WTC11 (cell line): ENCODE measurements at regions not wholly inside any gene's neighbourhood (a gene's known extent, or its start where the extent isn't known, plus 50 kb on each side); places are given as distances from the start of the nearest gene placed in this dataset.

Source experiments
- ATAC-seq: fragments of 200-7000 bp; cut with Tn5 transposase; 2 replicates; pipeline ENCODE4 v1.10.0; 2021; ENCODE audit warnings: mild to moderate bottlenecking, moderate library complexity
- CTCF ChIA-PET: fragments of 300-600 bp; sonication (Branson Sonifier 250); formaldehyde crosslinking; loops from one replicate; lab custom pipeline; 2021; ENCODE audit warnings: antibody characterized with exemption; lab: Charles Lee
- POLR2A ChIA-PET: fragments of 350-600 bp; sonication (Branson Sonifier 250); formaldehyde crosslinking; loops from one replicate; lab custom pipeline; 2021; ENCODE audit warnings: antibody characterized with exemption; lab: Charles Lee
- DNase-seq: peaks from one replicate; pipeline ENCODE4 v3.0.0; 2021; ENCODE audit warnings: low spot score
- H3K27ac Mint-ChIP-seq: 2 replicates; pipeline ENCODE4 v1.8.0; 2021; ENCODE audit warnings: mixed read lengths
- H3K27me3 Mint-ChIP-seq: 2 replicates; pipeline ENCODE4 v1.8.0; 2021; ENCODE audit warnings: low read depth, mild to moderate bottlenecking, moderate library complexity, mixed read lengths
- H3K36me3 Mint-ChIP-seq: 2 replicates; pipeline ENCODE4 v1.8.0; 2021; ENCODE audit warnings: mixed read lengths
- H3K4me1 Mint-ChIP-seq: 2 replicates; pipeline ENCODE4 v1.8.0; 2022; ENCODE audit warnings: mixed read lengths
- H3K4me3 Mint-ChIP-seq: 2 replicates; pipeline ENCODE4 v1.8.0; 2021; ENCODE audit warnings: mild to moderate bottlenecking, moderate library complexity, mixed read lengths
- H3K9me3 Mint-ChIP-seq: 2 replicates; pipeline ENCODE4 v1.8.0; 2021; ENCODE audit warnings: mixed read lengths
- AR ChIP-seq: fragments of 250-450 bp; sonication (Bioruptor Pico); IDR thresholded peaks from 2 replicates; pipeline ENCODE4 v1.9.0; 2021; ENCODE audit warnings: mild to moderate bottlenecking
- ATF6 ChIP-seq: sonication (generic); formaldehyde crosslinking; IDR thresholded peaks from 2 replicates; pipeline ENCODE4 v1.8.1; 2023; ENCODE audit warnings: mild to moderate bottlenecking, missing genetic modification reagents
- CDX4 ChIP-seq: fragments of 250-450 bp; sonication (Bioruptor Pico); IDR thresholded peaks from 2 replicates; pipeline ENCODE4 v1.9.0; 2021; ENCODE audit warnings: moderate library complexity, mild to moderate bottlenecking, inconsistent platforms, borderline replicate concordance
- E2F5 ChIP-seq: sonication (generic); formaldehyde crosslinking; IDR thresholded peaks from 2 replicates; pipeline ENCODE4 v1.8.1; 2022; ENCODE audit warnings: mild to moderate bottlenecking, moderate library complexity, missing genetic modification reagents
- ELF4 ChIP-seq: sonication (generic); formaldehyde crosslinking; IDR thresholded peaks from 2 replicates; pipeline ENCODE4 v1.8.1; 2022; ENCODE audit warnings: low read depth, mild to moderate bottlenecking, moderate library complexity, missing genetic modification reagents
- FOXP4 ChIP-seq: sonication (generic); formaldehyde crosslinking; IDR thresholded peaks from 2 replicates; pipeline ENCODE4 v1.8.0; 2022; ENCODE audit warnings: mild to moderate bottlenecking, missing genetic modification reagents
- IRF1 ChIP-seq: sonication (generic); formaldehyde crosslinking; IDR thresholded peaks from 2 replicates; pipeline ENCODE4 v1.8.0; 2023; ENCODE audit warnings: missing genetic modification reagents
- KAT7 ChIP-seq: sonication (generic); formaldehyde crosslinking; IDR thresholded peaks from 2 replicates; pipeline ENCODE4 v1.8.1; 2023; ENCODE audit warnings: missing genetic modification reagents, mild to moderate bottlenecking, borderline replicate concordance
- MXD4 ChIP-seq: fragments of 250-450 bp; sonication (Bioruptor Pico); IDR thresholded peaks from 2 replicates; pipeline ENCODE4 v1.8.0; 2021; ENCODE audit warnings: mild to moderate bottlenecking, moderate library complexity, borderline replicate concordance
- NR1H2 ChIP-seq: sonication (generic); formaldehyde crosslinking; IDR thresholded peaks from 2 replicates; pipeline ENCODE4 v1.9.0; 2021; ENCODE audit warnings: mild to moderate bottlenecking, moderate library complexity, missing genetic modification reagents
- SMAD4 ChIP-seq: sonication (generic); formaldehyde crosslinking; IDR thresholded peaks from 2 replicates; pipeline ENCODE4 v1.8.0; 2022; ENCODE audit warnings: mild to moderate bottlenecking, missing genetic modification reagents
- TCF7 ChIP-seq: sonication (generic); formaldehyde crosslinking; IDR thresholded peaks from 2 replicates; pipeline ENCODE4 v1.8.0; 2022; ENCODE audit warnings: mild to moderate bottlenecking, low read depth, missing genetic modification reagents, moderate library complexity
- USF2 ChIP-seq: sonication (generic); formaldehyde crosslinking; IDR thresholded peaks from 2 replicates; pipeline ENCODE4 v1.8.1; 2023; ENCODE audit warnings: mild to moderate bottlenecking, missing genetic modification reagents, moderate library complexity
- ZNF232 ChIP-seq: sonication (generic); formaldehyde crosslinking; IDR thresholded peaks from 2 replicates; pipeline ENCODE4 v1.8.0; 2022; ENCODE audit warnings: mild to moderate bottlenecking, missing genetic modification reagents
- ZNF263 ChIP-seq: sonication (generic); formaldehyde crosslinking; IDR thresholded peaks from 2 replicates; pipeline ENCODE4 v1.8.1; 2022; ENCODE audit warnings: low read depth, mild to moderate bottlenecking, moderate library complexity, missing genetic modification reagents
- ZNF416 ChIP-seq: fragments of 250-450 bp; sonication (Bioruptor Pico); IDR thresholded peaks from 2 replicates; pipeline ENCODE4 v1.9.0; 2021; ENCODE audit warnings: mild to moderate bottlenecking, inconsistent platforms
- ZNF423 ChIP-seq: fragments of 250-450 bp; sonication (Bioruptor Pico); IDR thresholded peaks from 2 replicates; pipeline ENCODE4 v2.1.2; 2022; ENCODE audit warnings: mild to moderate bottlenecking, moderate library complexity

GRCh38 chr18:22343613-22344012 is 74.1 kb downstream of the CTAGE1 start:
- TF ChIP-seq TCF7 (CRISPR knock-in tag) (no peak), KAT7 (CRISPR knock-in tag) (no peak), SMAD4 (no peak), CDX4 (CRISPR knock-in tag) (no peak), ATF6 (CRISPR knock-in tag) (no peak), ZNF416 (no peak), MXD4 (CRISPR knock-in tag) (no peak), NR1H2 (CRISPR knock-in tag) (no peak), ZNF263 (CRISPR knock-in tag) (no peak), USF2 (CRISPR knock-in tag) (no peak), ELF4 (no peak), IRF1 (CRISPR knock-in tag) (no peak), E2F5 (CRISPR knock-in tag) (no peak), AR (no peak), ZNF423 (CRISPR knock-in tag) (no peak), ZNF232 (CRISPR knock-in tag) (no peak), FOXP4 (no peak)
- ATAC-seq: no peak
- POLR2A ChIA-PET: no interaction called here
- Mint-ChIP-seq H3K27me3 (peaks cover 45% of the 10 kb centered on the region), H3K36me3 (no peaks in the 10 kb centered on the region), H3K27ac (no peak overlapping the region), H3K4me1 (peaks cover 30% of the 10 kb centered on the region), H3K9me3 (no peaks in the 10 kb centered on the region), H3K4me3 (no peak overlapping the region)
- DNase-seq: no peak
- CTCF ChIA-PET: interaction anchor here (1.2 kb wide), 1 partner anchor 10 kb away, joined by 3 read pairs; no protein-coding TSS in a partner anchor
